Lower leg skin (tissue), 4 donors: ENCODE measurements at regions not wholly inside any gene's neighbourhood (a gene's known extent, or its start where the extent isn't known, plus 50 kb on each side); places are given as distances from the start of the nearest gene placed in this dataset.

Experiments used
- DNase-seq, 2 donors: peaks; one replicate each; pipeline ENCODE4 v3.0.0-alpha.2; 2019; ENCODE audit warnings: low spot score in 2 of 2
- H3K4me3 ChIP-seq: fragments of 200-600 bp; sonication (generic); 2 replicates; pipeline ENCODE4 v1.5.1; 2017; ENCODE audit warnings: mild to moderate bottlenecking, low read depth; ENCODE audit not compliant: poor library complexity, severe bottlenecking
- CTCF ChIP-seq, 3 donors: fragments of 450-650 bp; IDR thresholded peaks; one replicate each; pipeline ENCODE4 v1.5.1; 2016; ENCODE audit warnings: antibody characterized with exemption in 3 of 3, mild to moderate bottlenecking in 3 of 3, moderate library complexity in 2 of 3
- POLR2A ChIP-seq, 2 donors: fragments of 450-650 bp; IDR thresholded peaks; one replicate each; pipeline ENCODE4 v1.6.1; 2016 to 2017; ENCODE audit warnings: antibody characterized with exemption in 2 of 2, mild to moderate bottlenecking in 1 of 2, moderate library complexity in 1 of 2
- WGBS, 2 donors: methylation state at CpG; one replicate each; pipeline ENCODE4 v1.1.5; 2018; 5-methylcytosine and 5-hydroxymethylcytosine counted together
- intact Hi-C: fragments of 100-400 bp; cut with DNase I; formaldehyde crosslinking; loops from one replicate; pipeline ENCODE4 v1.15.0; 2023; ENCODE audit warnings: low total_unique reads

- DNase-seq: no peak
- WGBS, 2 donors: 50 to 59% methylated on average over 5 of the region's 5 CpGs
- H3K4me3 ChIP-seq: no peak overlapping the region
- TF ChIP-seq POLR2A (IDR thresholded peaks at IDR 0.05) (no peak), CTCF (IDR thresholded peaks at IDR 0.05) (no peak)
- intact Hi-C loops: no loop called here
Observed at GRCh38 chr5:18334949-18335348, 700.7 kb downstream of the TAF11L14 start.

- WGBS, 2 donors: 81 to 90% methylated on average over 3 of the region's 3 CpGs
- intact Hi-C loops: no loop called here
- H3K4me3 ChIP-seq: no peak overlapping the region
- TF ChIP-seq POLR2A (IDR thresholded peaks at IDR 0.05): no peak
- no peak for TF ChIP-seq CTCF (IDR thresholded peaks at IDR 0.05)
- no peak for DNase-seq
Observed at GRCh38 chr5:18354828-18355227, 720.6 kb downstream of the TAF11L14 start.

GRCh38 chr5:18357486-18357885, 723.2 kb downstream of the TAF11L14 start:
- no peak overlapping the region for H3K4me3 ChIP-seq
- DNase-seq: no peak
- WGBS, 2 donors: 78 to 81% methylated on average over 4 of the region's 4 CpGs
- TF ChIP-seq CTCF (IDR thresholded peaks at IDR 0.05) (no peak), POLR2A (IDR thresholded peaks at IDR 0.05) (no peak)
- intact Hi-C loops: no loop called here

GRCh38 chr5:18366234-18366633, 732.0 kb downstream of the TAF11L14 start:
- intact Hi-C loops: no loop called here
- no peak for TF ChIP-seq CTCF (IDR thresholded peaks at IDR 0.05)
- no peak for TF ChIP-seq POLR2A (IDR thresholded peaks at IDR 0.05)
- 83 to 86% methylated on average over 8 of the region's 8 CpGs for WGBS, 2 donors

DNA sequence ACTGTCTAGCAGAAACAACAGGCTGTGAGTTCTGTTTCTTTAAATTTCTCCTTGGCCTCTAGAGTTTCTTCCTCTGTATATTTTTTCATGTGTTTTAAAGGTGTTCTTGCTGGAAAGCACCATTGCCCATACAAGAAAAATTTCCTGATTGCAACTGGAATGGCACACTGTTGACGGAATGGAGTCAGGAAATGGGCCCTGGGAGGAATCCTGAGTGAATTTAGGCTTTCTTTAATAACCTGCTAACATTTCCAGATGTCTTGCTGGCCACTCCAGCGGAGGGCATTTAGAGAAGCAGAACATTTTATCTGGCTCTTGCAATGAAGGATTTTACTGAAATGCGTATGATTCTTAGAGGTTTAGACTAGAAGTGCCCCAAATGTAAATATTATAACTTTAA, 736.3 kb downstream of the TAF11L14 start:
- WGBS, 2 donors: 44 to 48% methylated on average over 3 of the region's 3 CpGs
- no peak overlapping the region for H3K4me3 ChIP-seq
- TF ChIP-seq CTCF (IDR thresholded peaks at IDR 0.05) (no peak), POLR2A (IDR thresholded peaks at IDR 0.05) (no peak)
- intact Hi-C loops: no loop called here
- DNase-seq: no peak

More at GRCh38 chr5:18366234-18366633, 732.0 kb downstream of the TAF11L14 start:
- no peak overlapping the region for H3K4me3 ChIP-seq
- no peak for DNase-seq

- no peak overlapping the region for H3K4me3 ChIP-seq
- no peak for DNase-seq
- no peak for TF ChIP-seq POLR2A (IDR thresholded peaks at IDR 0.05)
- intact Hi-C loops: no loop called here
- 47% methylated on average over 2 of the region's 2 CpGs for whole genome bisulfite sequencing, 2 donors
Observed at GRCh38 chr5:18375641-18376040, 741.4 kb downstream of the TAF11L14 start.
